ENCODE measurements at regions not wholly inside any gene's neighbourhood (a gene's known extent, or its start where the extent isn't known, plus 50 kb on each side); places are given as distances from the start of the nearest gene placed in this dataset.

DNA sequence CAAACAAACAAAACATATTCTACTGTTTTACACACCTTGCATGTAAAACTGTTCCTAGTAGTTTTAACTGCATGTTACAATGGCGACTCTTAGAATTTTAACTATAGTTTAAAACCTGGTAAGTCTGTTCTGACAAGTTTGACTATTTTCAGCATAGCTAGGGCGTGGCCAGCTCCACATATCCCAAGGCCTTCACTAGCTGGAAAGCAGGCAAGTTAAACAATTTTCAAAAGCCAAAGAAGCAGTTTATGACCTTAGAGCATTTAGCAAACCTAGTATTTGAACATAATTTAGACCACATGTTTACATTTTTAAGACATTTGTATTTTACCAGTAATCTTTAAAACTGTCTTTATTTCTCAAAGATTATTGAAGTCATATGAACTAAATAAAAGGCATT is 402.8 kb upstream of the SYT4 start:
- no peaks in the 10 kb centered on the region for H3K4me1 Mint-ChIP-seq
- DNase-seq (no peak), ATAC-seq (ENCODE audit: low read depth) (no peak)
- CTCF ChIA-PET: no interaction called here
- WGBS (ENCODE audit: insufficient coverage): 100% methylated on average over 1 of the region's 2 CpGs
- no peak overlapping the region for H3K4me2 ChIP-seq (replicated peaks; ENCODE audit: low read depth, low read length, poor library complexity, severe bottlenecking)
- intact Hi-C loops (cut with micrococcal nuclease): no loop called here
- no peaks in the 10 kb centered on the region for H3K4me1 ChIP-seq (ENCODE audit: control insufficient read depth in 2 of 2, insufficient read depth in 2 of 2, low read length in 2 of 2)
- no peak overlapping the region for H3K4me3 ChIP-seq (ENCODE audit: control extremely low read depth in 1 of 5, extremely low read depth in 1 of 5, insufficient read depth in 1 of 5, low read depth in 2 of 5, low read length in 4 of 5)
- H3K9ac ChIP-seq (ENCODE audit: low read length): no peak overlapping the region
- no peaks in the 10 kb centered on the region for H3K9me3 ChIP-seq (ENCODE audit: control extremely low read depth in 1 of 3, control insufficient read depth in 2 of 3, insufficient read depth in 1 of 3, low read length in 2 of 3)
- H3K27ac ChIP-seq (ENCODE audit: low read length in 2 of 2): no peak overlapping the region
- H3K4me3 Mint-ChIP-seq: no peak overlapping the region
- H3K27ac Mint-ChIP-seq: no peak overlapping the region
- H3K36me3 ChIP-seq (replicated peaks in 1 of 2; ENCODE audit: control extremely low read depth in 1 of 2, control insufficient read depth in 1 of 2, extremely low read depth in 1 of 2, insufficient read depth in 2 of 2, low read length in 1 of 2): no peaks in the 10 kb centered on the region
- POLR2A ChIA-PET: no interaction called here
- no peaks in the 10 kb centered on the region for H3K9me3 Mint-ChIP-seq (ENCODE audit: insufficient read depth)
- no peaks in the 10 kb centered on the region for H3K27me3 Mint-ChIP-seq
- H3K27me3 ChIP-seq (replicated peaks in 1 of 4; ENCODE audit: control extremely low read depth in 1 of 4, control insufficient read depth in 3 of 4, insufficient read depth in 4 of 4, low read length in 3 of 4): no peaks in the 10 kb centered on the region
- no peak for TF ChIP-seq CTCF (IDR thresholded peaks at IDR 0.05)
- H3K79me2 ChIP-seq (ENCODE audit: control insufficient read depth, insufficient read depth, low read length): no peaks in the 10 kb centered on the region
- no peak overlapping the region for H2AFZ ChIP-seq (ENCODE audit: insufficient read depth, low read depth, low read length, poor library complexity, severe bottlenecking)
- no peaks in the 10 kb centered on the region for H4K20me1 ChIP-seq (ENCODE audit: control insufficient read depth, insufficient read depth, low read length, poor library complexity, severe bottlenecking)

DNA sequence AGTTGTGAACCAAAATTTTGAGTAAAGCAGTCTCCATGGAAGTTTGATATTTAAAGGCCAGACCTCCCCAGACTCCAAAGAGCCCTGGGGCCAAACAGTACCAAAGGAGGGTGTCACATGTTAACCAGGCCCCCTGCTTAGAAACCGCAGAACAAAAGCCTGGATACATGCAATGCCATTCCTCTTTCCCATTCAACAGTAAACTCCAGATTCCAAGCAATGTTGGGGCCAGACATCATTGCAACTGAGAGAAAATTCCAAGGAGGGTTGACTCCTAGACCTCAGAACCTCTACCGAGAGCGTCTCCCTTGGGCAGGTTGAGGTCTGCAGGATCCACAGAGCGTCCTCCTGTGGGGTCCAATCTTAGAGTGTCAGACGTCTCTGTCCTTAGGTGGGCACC is 404.4 kb upstream of the SYT4 start:
- H3K4me3 Mint-ChIP-seq: no peak overlapping the region
- Histone ChIP-seq H3K9ac (ENCODE audit: low read length) (no peak overlapping the region), H3K4me2 (replicated peaks; ENCODE audit: low read depth, low read length, poor library complexity, severe bottlenecking) (no peak overlapping the region), H3K27me3 (replicated peaks in 1 of 4; ENCODE audit: control extremely low read depth in 1 of 4, control insufficient read depth in 3 of 4, insufficient read depth in 4 of 4, low read length in 3 of 4) (no peaks in the 10 kb centered on the region), H3K79me2 (ENCODE audit: control insufficient read depth, insufficient read depth, low read length) (no peaks in the 10 kb centered on the region), H4K20me1 (ENCODE audit: control insufficient read depth, insufficient read depth, low read length, poor library complexity, severe bottlenecking) (no peaks in the 10 kb centered on the region), H3K36me3 (replicated peaks in 1 of 2; ENCODE audit: control extremely low read depth in 1 of 2, control insufficient read depth in 1 of 2, extremely low read depth in 1 of 2, insufficient read depth in 2 of 2, low read length in 1 of 2) (no peaks in the 10 kb centered on the region), H3K4me1 (ENCODE audit: control insufficient read depth in 2 of 2, insufficient read depth in 2 of 2, low read length in 2 of 2) (no peaks in the 10 kb centered on the region), H3K9me3 (ENCODE audit: control extremely low read depth in 1 of 3, control insufficient read depth in 2 of 3, insufficient read depth in 1 of 3, low read length in 2 of 3) (no peaks in the 10 kb centered on the region), H3K27ac (ENCODE audit: low read length in 2 of 2) (no peak overlapping the region), H3K4me3 (ENCODE audit: control extremely low read depth in 1 of 5, extremely low read depth in 1 of 5, insufficient read depth in 1 of 5, low read depth in 2 of 5, low read length in 4 of 5) (no peak overlapping the region), H2AFZ (ENCODE audit: insufficient read depth, low read depth, low read length, poor library complexity, severe bottlenecking) (no peak overlapping the region)
- no peaks in the 10 kb centered on the region for H3K9me3 Mint-ChIP-seq (ENCODE audit: insufficient read depth)
- ChIA-PET POLR2A (no interaction called here), CTCF (no interaction called here)
- no peaks in the 10 kb centered on the region for H3K27me3 Mint-ChIP-seq
- DNase-seq (no peak), ATAC-seq (ENCODE audit: low read depth) (no peak)
- no peaks in the 10 kb centered on the region for H3K4me1 Mint-ChIP-seq
- TF ChIP-seq EZH2 (IDR thresholded peaks at IDR 0.05; ENCODE audit: borderline replicate concordance, insufficient read depth, low read depth, low read length, poor library complexity, severe bottlenecking): no peak
- TF ChIP-seq CTCF (IDR thresholded peaks at IDR 0.05): no peak
- 93% methylated on average over 5 of the region's 5 CpGs for WGBS (ENCODE audit: insufficient coverage)
- no peak overlapping the region for H3K27ac Mint-ChIP-seq
- intact Hi-C loops (cut with micrococcal nuclease): no loop called here

Data from B cell (primary cell).